DND-41 (cell line): ENCODE measurements at regions not wholly inside any gene's neighbourhood (a gene's known extent, or its start where the extent isn't known, plus 50 kb on each side); places are given as distances from the start of the nearest gene placed in this dataset.

ENCODE experiments used
- CTCF ChIP-seq: IDR thresholded peaks from 2 replicates; pipeline ENCODE4 v1.5.1; 2012; ENCODE audit warnings: borderline replicate concordance, low read length, moderate library complexity, mild to moderate bottlenecking; ENCODE audit not compliant: poor library complexity, severe bottlenecking; ENCODE audit errors: extremely low read depth
- EZH2 ChIP-seq: IDR thresholded peaks from 3 replicates; pipeline ENCODE4 v1.6.1; 2012; ENCODE audit warnings: borderline replicate concordance, low read depth, mild to moderate bottlenecking, moderate library complexity, low read length, inconsistent platforms; ENCODE audit not compliant: severe bottlenecking

DNA sequence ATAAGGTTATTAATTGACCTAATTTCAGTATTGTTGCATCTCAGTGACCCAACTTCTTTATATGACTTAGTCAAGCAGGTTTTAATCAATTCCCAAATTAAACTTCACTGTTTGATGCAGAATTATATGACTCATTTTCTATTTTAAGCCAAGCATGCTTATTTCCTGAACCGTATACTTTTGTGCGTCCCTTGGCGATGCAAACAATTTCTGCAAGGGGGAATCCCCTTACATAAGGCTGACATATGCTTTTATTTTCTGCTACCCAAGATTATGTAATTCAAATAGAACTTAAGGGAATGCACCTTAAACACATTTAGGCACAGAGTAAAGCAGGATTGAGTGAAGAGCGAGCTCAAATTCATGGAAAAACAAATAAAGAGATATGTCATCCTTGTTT, 303.9 kb downstream of the PDCD6IP start:
- no peak for TF ChIP-seq EZH2
- TF ChIP-seq CTCF: no peak
